HCT116 (cell line): ENCODE measurements at regions not wholly inside any gene's neighbourhood (a gene's known extent, or its start where the extent isn't known, plus 50 kb on each side); places are given as distances from the start of the nearest gene placed in this dataset.
A peak's percentile ranks its signal among the peaks of the same experiment; 100 is the strongest.

ENCODE experiments used
- ATAC-seq: fragments of 200-7000 bp; cut with Tn5 transposase; 2 replicates; pipeline ENCODE4 v1.9.1; 2020; ENCODE audit warnings: mild to moderate bottlenecking, moderate library complexity
- BruUV-seq: library from RNA; stranded (reverse); fragments of 400-500 nt; replicated peaks from 2 replicates; lab custom pipeline; 2021; lab: Mats Ljungman, UMichigan
- CTCF ChIA-PET: fragments of 300-600 bp; sonication (Branson Sonifier 250); formaldehyde crosslinking; loops from one replicate; lab custom pipeline; 2021; ENCODE audit warnings: antibody characterized with exemption; lab: Charles Lee
- POLR2A ChIA-PET: fragments of 300-600, 350-600 bp; sonication (Branson Sonifier 250); formaldehyde crosslinking; loops from one replicate; lab custom pipeline; 2021; ENCODE audit warnings: antibody characterized with exemption; lab: Charles Lee
- RAD21 ChIA-PET, 2 experiments: fragments of 300-600 bp; sonication (Branson Sonifier 250); formaldehyde crosslinking; loops; one replicate each; lab custom pipeline; 2023; ENCODE audit warnings: low total read pairs in 2 of 2; ENCODE audit not compliant: uncharacterized antibody in 2 of 2, unreplicated experiment in 2 of 2, low non-redundant PET in 1 of 2; lab: Charles Lee
- DNase-seq: peaks from one replicate; pipeline ENCODE4 v3.0.0-alpha.2; 2010; ENCODE audit warnings: low read depth, low spot score
- H2AFZ ChIP-seq: fragments of 200-600 bp; shearing (Covaris generic), sonication (generic); 2 replicates; pipeline ENCODE4 v1.6.1; 2017; ENCODE audit warnings: low read depth, mixed run types, mixed read lengths, antibody characterized with exemption, low read length; ENCODE audit not compliant: poor library complexity, severe bottlenecking
- H3K27ac ChIP-seq: 2 replicates; pipeline ENCODE4 v1.5.1; 2012; ENCODE audit warnings: low read depth, low read length
- H3K27me3 ChIP-seq: fragments of 200-600 bp; sonication (generic); 2 replicates; pipeline ENCODE4 v1.6.1; 2016; ENCODE audit warnings: mixed run types, low read length, mixed read lengths; ENCODE audit not compliant: insufficient read depth
- H3K36me3 ChIP-seq, 2 experiments: fragments of 200-500 bp in 1 of 2; fragments of 200-600 bp in 1 of 2; sonication (Bioruptor generic) in 1 of 2; sonication (generic) in 1 of 2; 2 replicates each; pipeline versions ENCODE4 v1.5.1 to v1.6.1; 2014 to 2016; ENCODE audit warnings: low read length in 2 of 2, inconsistent platforms in 1 of 2, mixed read lengths in 1 of 2, mixed run types in 1 of 2; ENCODE audit not compliant: insufficient read depth in 2 of 2, control insufficient read depth in 1 of 2
- H3K4me1 ChIP-seq, 2 experiments: fragments of 200-600 bp in 1 of 2; sonication (generic) in 1 of 2; 2 replicates each; pipeline versions ENCODE4 v1.5.1 to v1.6.1; 2012 to 2017; ENCODE audit warnings: low read length in 2 of 2, inconsistent platforms in 1 of 2, mild to moderate bottlenecking in 1 of 2, mixed read lengths in 1 of 2, mixed run types in 1 of 2, moderate library complexity in 1 of 2; ENCODE audit not compliant: insufficient read depth in 2 of 2, control insufficient read depth in 1 of 2
- H3K4me2 ChIP-seq: fragments of 200-600 bp; sonication (generic); 2 replicates; pipeline ENCODE4 v1.6.1; 2017; ENCODE audit warnings: mixed run types, low read length, mixed read lengths
- H3K4me3 ChIP-seq, 2 experiments: fragments of 200-600 bp in 1 of 2; sonication (generic) in 1 of 2; replicated peaks in 1 of 2; 2 replicates each; pipeline ENCODE4 v1.5.1; 2011 to 2016; ENCODE audit warnings: low read length in 2 of 2, control low read depth in 1 of 2, low read depth in 1 of 2, mild to moderate bottlenecking in 1 of 2, mixed read lengths in 1 of 2, mixed run types in 1 of 2
- H3K79me2 ChIP-seq: fragments of 200-600 bp; sonication (generic); 2 replicates; pipeline ENCODE4 v1.6.1; 2017; ENCODE audit warnings: mild to moderate bottlenecking, mixed run types, low read length, moderate library complexity, mixed read lengths; ENCODE audit not compliant: insufficient read depth
- H3K9ac ChIP-seq: fragments of 200-600 bp; sonication (generic); 2 replicates; pipeline ENCODE4 v1.6.1; 2016; ENCODE audit warnings: low read length, mixed read lengths
- H3K9me2 ChIP-seq: fragments of 200-600 bp; sonication (generic), shearing (Covaris generic); 2 replicates; pipeline ENCODE4 v1.6.1; 2017; ENCODE audit warnings: mixed run types, mild to moderate bottlenecking, moderate library complexity; ENCODE audit not compliant: insufficient read depth
- H3K9me3 ChIP-seq, 2 experiments: fragments of 200-500 bp in 1 of 2; fragments of 200-600 bp in 1 of 2; sonication (Bioruptor generic) in 1 of 2; sonication (generic) in 1 of 2; 2 replicates each; pipeline ENCODE4 v1.6.1; 2014 to 2017; ENCODE audit warnings: low read length in 2 of 2, mixed read lengths in 2 of 2, inconsistent platforms in 1 of 2, low read depth in 1 of 2, mild to moderate bottlenecking in 1 of 2, mixed run types in 1 of 2, moderate library complexity in 1 of 2; ENCODE audit not compliant: control insufficient read depth in 1 of 2, insufficient read depth in 1 of 2
- H4K20me1 ChIP-seq: fragments of 200-600 bp; sonication (generic), shearing (Covaris generic); 2 replicates; pipeline ENCODE4 v1.6.1; 2017; ENCODE audit warnings: mixed run types, mild to moderate bottlenecking, moderate library complexity; ENCODE audit not compliant: insufficient read depth
- CEBPB ChIP-seq: IDR thresholded peaks from 2 replicates; pipeline ENCODE4 v1.6.1; 2012; ENCODE audit warnings: low read depth
- ELF1 ChIP-seq: IDR thresholded peaks from 2 replicates; pipeline ENCODE4 v1.6.1; 2012; ENCODE audit warnings: low read depth, borderline replicate concordance
- EZH2 ChIP-seq: fragments of 200-600 bp; sonication (generic); IDR thresholded peaks from 2 replicates; pipeline ENCODE4 v1.6.1; 2017; ENCODE audit warnings: antibody characterized with exemption, mixed run types
- MAX ChIP-seq: IDR thresholded peaks from 2 replicates; pipeline ENCODE4 v1.6.1; 2012
- POLR2AphosphoS5 ChIP-seq: IDR thresholded peaks from 2 replicates; pipeline ENCODE4 v1.6.1; 2011; ENCODE audit warnings: mild to moderate bottlenecking, low read depth, low read length, moderate library complexity
- RAD21 ChIP-seq: IDR thresholded peaks from 2 replicates; pipeline ENCODE4 v1.6.1; 2012; ENCODE audit warnings: low read depth, mild to moderate bottlenecking
- REST ChIP-seq: IDR thresholded peaks from 2 replicates; pipeline ENCODE4 v1.6.1; 2012; ENCODE audit warnings: low read depth
- TCF7L2 ChIP-seq: IDR thresholded peaks from 2 replicates; pipeline ENCODE4 v1.7.0; 2011; ENCODE audit warnings: borderline replicate concordance, inconsistent platforms; ENCODE audit not compliant: insufficient read depth, insufficient read length; ENCODE audit errors: extremely low read depth
- intact Hi-C: fragments of 100-400 bp; cut with micrococcal nuclease; formaldehyde crosslinking; loops from 2 replicates; pipeline ENCODE4 v1.10.0; 2022

- Histone ChIP-seq H3K9me3 (no peaks in the 10 kb centered on the region), H3K9ac (no peak overlapping the region), H3K27me3 (no peaks in the 10 kb centered on the region), H3K27ac (peak overlapping the region; percentile 55), H3K79me2 (no peaks in the 10 kb centered on the region), H3K36me3 (no peaks in the 10 kb centered on the region), H2AFZ (no peak overlapping the region), H3K4me1 (peaks cover 22 to 39% of the 10 kb centered on the region in 2 experiments), H3K9me2 (no peaks in the 10 kb centered on the region), H4K20me1 (no peaks in the 10 kb centered on the region), H3K4me3 (no peak overlapping the region), H3K4me2 (no peak overlapping the region)
- POLR2A ChIA-PET: no interaction called here
- ATAC-seq (no peak), DNase-seq (no peak)
- BruUV-seq: no TSS peak
- CTCF ChIA-PET: no interaction called here
- TF ChIP-seq TCF7L2 (no peak), EZH2 (no peak), CEBPB (no peak), MAX (no peak), REST (peak; percentile 22; the same call in 1 of the 2 replicates), ELF1 (no peak), POLR2AphosphoS5 (no peak), RAD21 (no peak)
- RAD21 ChIA-PET: no interaction called here
- intact Hi-C loops: no loop called here
Observed at GRCh38 chr5:93246090-93246855, 334.7 kb downstream of the NR2F1-AS1 start.
